Mesenchymal stem cell (in vitro differentiated cells and primary cell): ENCODE measurements at regions not wholly inside any gene's neighbourhood (a gene's known extent, or its start where the extent isn't known, plus 50 kb on each side); places are given as distances from the start of the nearest gene placed in this dataset.

ENCODE experiments used
- DNase-seq: peaks from one replicate; pipeline ENCODE4 v3.0.0-alpha.2; 2013
- H2AFZ ChIP-seq: one replicate; pipeline ENCODE4 v1.6.1; 2013; ENCODE audit warnings: low read depth, mild to moderate bottlenecking, control low read depth, inconsistent platforms, low read length, moderate library complexity
- H2AK5ac ChIP-seq: 2 replicates; pipeline ENCODE4 v1.6.1; 2013; ENCODE audit warnings: low read length, moderate library complexity, mild to moderate bottlenecking, inconsistent platforms; ENCODE audit not compliant: severe bottlenecking
- H2BK120ac ChIP-seq: one replicate; pipeline ENCODE4 v1.6.1; 2013; ENCODE audit warnings: low read depth, mild to moderate bottlenecking, inconsistent platforms, low read length, moderate library complexity
- H2BK12ac ChIP-seq, 2 experiments: one replicate each; pipeline ENCODE4 v1.6.1; 2013; ENCODE audit warnings: inconsistent platforms in 2 of 2, low read length in 2 of 2, mild to moderate bottlenecking in 2 of 2, moderate library complexity in 2 of 2, control low read depth in 1 of 2
- H2BK15ac ChIP-seq: one replicate; pipeline ENCODE4 v1.6.1; 2013; ENCODE audit warnings: mild to moderate bottlenecking, low read depth, inconsistent platforms; ENCODE audit not compliant: poor library complexity, severe bottlenecking
- H2BK5ac ChIP-seq: 2 replicates; pipeline ENCODE4 v1.6.1; 2013; ENCODE audit warnings: low read depth, mild to moderate bottlenecking, low read length, control low read depth, inconsistent platforms; ENCODE audit not compliant: poor library complexity, severe bottlenecking
- H3K14ac ChIP-seq, 2 experiments: one replicate each; pipeline ENCODE4 v1.6.1; 2013; ENCODE audit warnings: inconsistent platforms in 2 of 2, low read length in 2 of 2, control low read depth in 1 of 2, mild to moderate bottlenecking in 1 of 2, moderate library complexity in 1 of 2
- H3K18ac ChIP-seq, 2 experiments: one replicate each; pipeline ENCODE4 v1.6.1; 2013; ENCODE audit warnings: inconsistent platforms in 2 of 2, low read length in 2 of 2, control low read depth in 1 of 2, low read depth in 1 of 2, mild to moderate bottlenecking in 1 of 2
- H3K23ac ChIP-seq, 2 experiments: one replicate each; pipeline ENCODE4 v1.6.1; 2013; ENCODE audit warnings: inconsistent platforms in 2 of 2, low read length in 2 of 2, mild to moderate bottlenecking in 2 of 2, moderate library complexity in 2 of 2, control low read depth in 1 of 2
- H3K27ac ChIP-seq: 2 replicates; pipeline ENCODE4 v1.5.1; 2013; ENCODE audit warnings: mild to moderate bottlenecking, moderate library complexity, low read length, control low read depth, inconsistent platforms; ENCODE audit not compliant: poor library complexity, severe bottlenecking
- H3K27me3 ChIP-seq, 2 experiments: 2 replicates each; pipeline versions ENCODE4 v1.6.1 to v1.7.0; 2013; ENCODE audit warnings: low read length in 2 of 2, mild to moderate bottlenecking in 2 of 2, moderate library complexity in 2 of 2, control low read depth in 1 of 2, inconsistent platforms in 1 of 2; ENCODE audit not compliant: control insufficient read depth in 1 of 2, insufficient read depth in 1 of 2
- H3K36me3 ChIP-seq, 2 experiments: 2 replicates each; pipeline versions ENCODE4 v1.6.1 to v1.7.0; 2013; ENCODE audit warnings: low read length in 2 of 2, control low read depth in 1 of 2, inconsistent platforms in 1 of 2, low read depth in 1 of 2, mild to moderate bottlenecking in 1 of 2; ENCODE audit not compliant: insufficient read depth in 2 of 2, control insufficient read depth in 1 of 2
- H3K4ac ChIP-seq, 2 experiments: one replicate each; pipeline ENCODE4 v1.6.1; 2013; ENCODE audit warnings: inconsistent platforms in 2 of 2, low read length in 2 of 2, mild to moderate bottlenecking in 2 of 2, moderate library complexity in 2 of 2, control low read depth in 1 of 2, low read depth in 1 of 2
- H3K4me1 ChIP-seq: 2 replicates; pipeline ENCODE4 v1.6.1; 2013; ENCODE audit warnings: low read depth, low read length, control low read depth; ENCODE audit not compliant: control insufficient read depth, insufficient read depth
- H3K4me2 ChIP-seq: 2 replicates; pipeline ENCODE4 v1.6.1; 2013; ENCODE audit warnings: low read length, mild to moderate bottlenecking, inconsistent platforms; ENCODE audit not compliant: poor library complexity, severe bottlenecking
- H3K4me3 ChIP-seq, 2 experiments: 2 replicates each; pipeline versions ENCODE4 v1.5.1 to v1.7.0; 2013; ENCODE audit warnings: low read length in 2 of 2, mild to moderate bottlenecking in 2 of 2, control low read depth in 1 of 2, low read depth in 1 of 2; ENCODE audit not compliant: insufficient read depth in 1 of 2
- H3K79me1 ChIP-seq: replicated peaks from 2 replicates; pipeline ENCODE4 v1.6.1; 2013; ENCODE audit warnings: mild to moderate bottlenecking, control low read depth, low read length, inconsistent platforms; ENCODE audit not compliant: poor library complexity, severe bottlenecking
- H3K9ac ChIP-seq: 2 replicates; pipeline ENCODE4 v1.7.0; 2013; ENCODE audit warnings: mild to moderate bottlenecking, low read length, moderate library complexity
- H3K9me3 ChIP-seq: 2 replicates; pipeline ENCODE4 v1.7.0; 2013; ENCODE audit warnings: mild to moderate bottlenecking, low read length; ENCODE audit not compliant: control insufficient read depth
- H4K8ac ChIP-seq: one replicate; pipeline ENCODE4 v1.6.1; 2013; ENCODE audit warnings: inconsistent platforms, mild to moderate bottlenecking, low read length, moderate library complexity
- H4K91ac ChIP-seq: one replicate; pipeline ENCODE4 v1.6.1; 2013; ENCODE audit warnings: mild to moderate bottlenecking, low read length, inconsistent platforms
- WGBS: methylation state at CpG from one replicate; pipeline ENCODE4 v1.1.7; 2013; ENCODE audit warnings: mixed read lengths; 5-methylcytosine and 5-hydroxymethylcytosine counted together

DNA sequence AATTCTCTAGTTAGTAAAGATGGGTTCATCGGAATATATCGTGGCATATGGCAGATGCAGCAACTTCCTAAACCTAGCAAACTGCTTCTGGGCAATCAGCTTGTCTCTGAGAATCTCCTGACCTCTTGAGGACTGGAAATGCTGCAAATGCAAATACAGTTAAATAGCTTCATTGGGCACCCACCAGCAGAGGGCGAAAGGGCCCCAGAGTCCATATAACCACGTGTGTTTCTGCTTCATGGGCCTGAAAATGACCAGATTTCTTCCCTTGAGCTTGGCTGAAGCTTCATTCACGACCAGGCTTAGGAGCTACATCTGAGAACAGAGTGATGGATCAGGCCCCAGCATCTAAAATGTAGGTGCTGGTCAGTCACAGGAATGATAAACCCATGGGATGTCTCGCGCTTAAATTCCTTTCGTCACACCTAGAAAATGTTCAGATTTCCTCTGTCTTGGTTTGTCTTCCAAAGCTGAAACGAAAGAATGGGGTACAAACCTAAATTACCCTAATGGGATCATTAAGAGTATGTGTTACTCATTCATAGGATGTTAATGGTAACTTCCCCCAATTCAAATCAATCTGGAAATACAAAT, 1482.5 kb upstream of the TMEM132C start:
- Histone ChIP-seq H3K18ac (no peak overlapping the region), H3K27ac (no peak overlapping the region), H3K4me3 (no peak overlapping the region), H3K9me3 (no peaks in the 10 kb centered on the region), H2BK120ac (no peak overlapping the region), H2AFZ (no peak overlapping the region), H3K23ac (no peak overlapping the region), H3K27me3 (peaks cover 0 to 5% of the 10 kb centered on the region in 2 experiments), H3K4ac (no peak overlapping the region), H3K36me3 (no peaks in the 10 kb centered on the region), H3K9ac (no peak overlapping the region), H2BK12ac (no peak overlapping the region), H3K79me1 (no peaks in the 10 kb centered on the region), H3K14ac (no peak overlapping the region), H4K91ac (no peak overlapping the region), H2BK15ac (no peak overlapping the region), H2BK5ac (no peak overlapping the region), H4K8ac (no peak overlapping the region), H2AK5ac (no peak overlapping the region), H3K4me1 (no peaks in the 10 kb centered on the region), H3K4me2 (no peak overlapping the region)
- no peak for DNase-seq
- 56% methylated on average over 8 of the region's 9 CpGs for WGBS

DNA sequence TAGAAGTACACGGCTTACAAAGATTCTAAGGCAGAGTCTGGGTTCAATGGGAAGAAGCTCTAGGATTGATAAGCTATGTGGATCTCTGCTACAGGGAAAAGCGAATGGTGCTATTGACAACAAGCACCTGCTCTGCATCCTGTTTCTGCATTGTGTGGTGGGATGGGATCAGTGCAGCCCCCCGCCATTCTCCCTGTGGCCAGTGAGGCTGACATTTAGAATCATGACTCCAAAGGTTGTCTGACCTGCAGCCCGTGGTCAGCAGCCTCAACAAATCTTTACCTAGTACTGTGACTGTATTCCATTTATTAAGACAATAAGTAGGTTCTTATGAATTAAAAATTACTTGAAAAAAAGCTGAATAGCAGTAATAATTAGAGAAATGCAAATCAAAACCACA, 1477.0 kb upstream of the TMEM132C start:
- Histone ChIP-seq H3K27ac (no peak overlapping the region), H2BK12ac (no peak overlapping the region), H2AK5ac (no peak overlapping the region), H3K23ac (no peak overlapping the region), H3K4me3 (no peak overlapping the region), H3K14ac (no peak overlapping the region), H2BK120ac (no peak overlapping the region), H3K4me1 (no peaks in the 10 kb centered on the region), H3K79me1 (no peaks in the 10 kb centered on the region), H3K27me3 (no peaks in the 10 kb centered on the region), H3K36me3 (no peaks in the 10 kb centered on the region), H3K4ac (no peak overlapping the region), H3K4me2 (no peak overlapping the region), H2BK15ac (no peak overlapping the region), H2BK5ac (no peak overlapping the region), H3K9me3 (no peaks in the 10 kb centered on the region), H3K9ac (no peak overlapping the region), H4K91ac (no peak overlapping the region), H2AFZ (no peak overlapping the region), H3K18ac (no peak overlapping the region), H4K8ac (no peak overlapping the region)
- WGBS = 69% methylated on average over 3 of the region's 4 CpGs
- no peak for DNase-seq

DNA sequence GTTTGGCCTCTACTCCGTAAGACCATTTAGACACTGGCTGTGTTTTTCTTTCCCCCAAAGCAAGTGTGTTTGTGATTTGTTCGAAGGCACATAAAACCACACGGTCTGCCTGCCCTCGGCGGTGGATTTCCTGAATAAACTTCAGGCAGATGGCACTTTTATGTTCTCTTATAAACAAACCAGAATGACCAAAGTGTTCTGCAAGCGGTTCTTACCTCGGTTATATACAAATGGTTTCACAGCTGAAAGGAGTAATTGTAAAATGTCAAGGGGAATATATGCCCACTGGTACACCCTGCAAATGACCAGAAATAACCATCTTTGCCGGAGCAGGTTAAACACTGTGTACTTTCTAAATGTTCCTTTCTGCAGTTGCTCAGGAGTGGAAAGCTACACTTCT, 1475.8 kb upstream of the TMEM132C start:
- DNase-seq = no peak
- no peak overlapping the region for H2AK5ac ChIP-seq
- no peak overlapping the region for H3K18ac ChIP-seq
- no peak overlapping the region for H2BK12ac ChIP-seq
- no peak overlapping the region for H3K14ac ChIP-seq
- H3K9ac ChIP-seq = no peak overlapping the region
- H2BK5ac ChIP-seq = no peak overlapping the region
- H3K23ac ChIP-seq = no peak overlapping the region
- no peak overlapping the region for H2AFZ ChIP-seq
- H3K27me3 ChIP-seq = no peaks in the 10 kb centered on the region
- no peak overlapping the region for H3K4me2 ChIP-seq
- H2BK15ac ChIP-seq = no peak overlapping the region
- no peak overlapping the region for H4K91ac ChIP-seq
- H3K4ac ChIP-seq = no peak overlapping the region
- H2BK120ac ChIP-seq = no peak overlapping the region
- no peaks in the 10 kb centered on the region for H3K36me3 ChIP-seq
- H3K4me1 ChIP-seq = no peaks in the 10 kb centered on the region
- H3K27ac ChIP-seq = no peak overlapping the region
- no peaks in the 10 kb centered on the region for H3K9me3 ChIP-seq
- no peak overlapping the region for H4K8ac ChIP-seq
- 45% methylated on average over 7 of the region's 8 CpGs for WGBS
- H3K4me3 ChIP-seq = no peak overlapping the region
- H3K79me1 ChIP-seq = no peaks in the 10 kb centered on the region

DNA sequence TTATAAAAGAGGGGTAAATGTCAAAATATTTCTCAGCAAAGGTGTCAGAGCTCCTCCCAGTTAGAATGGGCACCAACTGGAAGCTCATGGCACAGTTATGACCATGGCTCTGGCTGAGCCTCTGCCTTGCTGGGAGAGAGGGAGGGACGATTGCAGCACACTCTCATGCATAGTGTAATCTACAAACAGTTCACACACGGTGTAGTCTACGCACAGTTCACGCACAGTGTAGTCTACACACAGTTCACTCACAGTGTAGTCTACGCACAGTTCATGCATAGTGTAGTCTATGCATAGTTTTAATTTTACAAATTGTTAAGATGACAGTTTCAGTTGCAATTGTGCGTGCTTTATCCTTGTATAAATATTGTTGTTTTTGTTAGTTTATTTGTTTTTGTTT, 1474.6 kb upstream of the TMEM132C start:
- Histone ChIP-seq H2BK12ac (no peak overlapping the region), H3K27ac (no peak overlapping the region), H2AFZ (no peak overlapping the region), H2BK15ac (no peak overlapping the region), H3K4me2 (no peak overlapping the region), H4K91ac (no peak overlapping the region), H3K36me3 (no peaks in the 10 kb centered on the region), H3K4me3 (no peak overlapping the region), H3K9me3 (no peaks in the 10 kb centered on the region), H4K8ac (no peak overlapping the region), H2AK5ac (no peak overlapping the region), H3K14ac (no peak overlapping the region), H3K4me1 (no peaks in the 10 kb centered on the region), H3K4ac (no peak overlapping the region), H3K27me3 (no peaks in the 10 kb centered on the region), H3K9ac (no peak overlapping the region), H3K79me1 (no peaks in the 10 kb centered on the region), H2BK5ac (no peak overlapping the region), H2BK120ac (no peak overlapping the region), H3K18ac (no peak overlapping the region), H3K23ac (no peak overlapping the region)
- WGBS = 38% methylated on average over 2 of the region's 6 CpGs
- DNase-seq = no peak
